BJ (cell line): ENCODE measurements at regions not wholly inside any gene's neighbourhood (a gene's known extent, or its start where the extent isn't known, plus 50 kb on each side); places are given as distances from the start of the nearest gene placed in this dataset.

Source experiments
- CTCF ChIA-PET: fragments of 350-600 bp; formaldehyde crosslinking; extraction: SDS; loops from one replicate; lab custom pipeline; 2021; ENCODE audit warnings: antibody characterized with exemption, inconsistent platforms; lab: Yijun Ruan, JAX
- POLR2A ChIA-PET: fragments of 300-600 bp; sonication (Branson Sonifier 250); formaldehyde crosslinking; extraction: SDS; loops from one replicate; lab custom pipeline; 2021; ENCODE audit warnings: antibody characterized with exemption; lab: Charles Lee
- DNase-seq: peaks from one replicate; pipeline ENCODE4 v3.0.0-alpha.2; 2011; ENCODE audit warnings: low read depth
- H3K27me3 ChIP-seq: 2 replicates; pipeline ENCODE4 v1.6.0; 2011; ENCODE audit warnings: low read length; ENCODE audit not compliant: control insufficient read depth, insufficient read depth
- H3K36me3 ChIP-seq: 2 replicates; pipeline ENCODE4 v1.5.1; 2011; ENCODE audit warnings: low read length; ENCODE audit not compliant: control insufficient read depth, insufficient read depth
- H3K4me3 ChIP-seq: 2 replicates; pipeline ENCODE4 v1.5.1; 2011; ENCODE audit warnings: low read depth, mild to moderate bottlenecking, control low read depth, low read length
- TF ChIP-seq, protein P1 (sequence below): IDR thresholded peaks from 2 replicates; pipeline ENCODE4 v1.5.1; 2011; ENCODE audit warnings: low read depth, mild to moderate bottlenecking, control low read depth, inconsistent platforms, low read length, moderate library complexity; ENCODE audit not compliant: insufficient read depth

DNA sequence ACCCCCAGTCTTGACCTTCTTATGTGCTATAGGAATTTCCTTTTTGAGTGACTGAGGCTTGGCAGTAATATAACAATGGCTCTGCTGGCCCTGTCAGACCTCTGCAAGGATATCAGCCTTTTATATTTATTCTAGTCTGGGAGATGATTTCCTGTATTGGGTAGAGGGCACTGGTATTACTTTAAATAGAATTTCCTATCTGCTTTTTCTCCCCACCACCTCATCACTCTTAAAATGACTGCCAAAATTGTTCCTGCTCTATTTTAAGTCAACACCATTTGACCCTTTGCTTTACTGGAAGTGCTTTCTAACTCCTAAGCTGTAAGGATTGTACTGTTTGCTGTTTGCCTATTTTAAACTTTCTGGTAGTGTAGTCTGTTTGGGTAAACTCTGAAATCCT lies 658.4 kb upstream of the FSHR start:
- CTCF ChIA-PET, result interaction anchor here (0.6 to 0.9 kb wide), 2 partner anchors 9 to 362 kb away, joined by 3 read pairs; no protein-coding TSS in a partner anchor
- Histone ChIP-seq H3K27me3 (no peaks in the 10 kb centered on the region), H3K4me3 (no peak overlapping the region), H3K36me3 (no peaks in the 10 kb centered on the region)
- TF ChIP-seq, protein P1, sequence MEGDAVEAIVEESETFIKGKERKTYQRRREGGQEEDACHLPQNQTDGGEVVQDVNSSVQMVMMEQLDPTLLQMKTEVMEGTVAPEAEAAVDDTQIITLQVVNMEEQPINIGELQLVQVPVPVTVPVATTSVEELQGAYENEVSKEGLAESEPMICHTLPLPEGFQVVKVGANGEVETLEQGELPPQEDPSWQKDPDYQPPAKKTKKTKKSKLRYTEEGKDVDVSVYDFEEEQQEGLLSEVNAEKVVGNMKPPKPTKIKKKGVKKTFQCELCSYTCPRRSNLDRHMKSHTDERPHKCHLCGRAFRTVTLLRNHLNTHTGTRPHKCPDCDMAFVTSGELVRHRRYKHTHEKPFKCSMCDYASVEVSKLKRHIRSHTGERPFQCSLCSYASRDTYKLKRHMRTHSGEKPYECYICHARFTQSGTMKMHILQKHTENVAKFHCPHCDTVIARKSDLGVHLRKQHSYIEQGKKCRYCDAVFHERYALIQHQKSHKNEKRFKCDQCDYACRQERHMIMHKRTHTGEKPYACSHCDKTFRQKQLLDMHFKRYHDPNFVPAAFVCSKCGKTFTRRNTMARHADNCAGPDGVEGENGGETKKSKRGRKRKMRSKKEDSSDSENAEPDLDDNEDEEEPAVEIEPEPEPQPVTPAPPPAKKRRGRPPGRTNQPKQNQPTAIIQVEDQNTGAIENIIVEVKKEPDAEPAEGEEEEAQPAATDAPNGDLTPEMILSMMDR, result no peak
- POLR2A ChIA-PET, result no interaction called here
- DNase-seq, result no peak

DNA sequence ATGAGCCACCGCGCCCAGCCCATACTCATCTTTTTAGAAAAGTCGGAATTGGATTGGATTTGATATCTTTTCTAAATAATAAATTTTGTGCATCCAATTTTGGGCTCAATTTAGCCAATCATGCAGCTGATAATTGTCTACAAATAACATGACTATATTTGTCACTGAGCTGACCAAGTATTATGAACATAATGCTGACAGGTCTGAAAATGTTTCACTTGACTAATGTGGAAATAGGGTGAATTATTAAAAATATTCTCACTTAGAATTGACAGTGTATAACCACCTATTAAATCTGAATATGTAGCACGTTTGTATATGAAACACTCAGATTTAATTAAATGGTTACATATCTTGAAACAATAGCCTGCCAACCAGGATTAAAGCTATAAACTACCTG lies 657.2 kb upstream of the FSHR start:
- Histone ChIP-seq H3K27me3 (no peaks in the 10 kb centered on the region), H3K4me3 (no peak overlapping the region), H3K36me3 (no peaks in the 10 kb centered on the region)
- POLR2A ChIA-PET, result no interaction called here
- no peak for DNase-seq
- CTCF ChIA-PET, result no interaction called here
- TF ChIP-seq, protein P1, result no peak

DNA sequence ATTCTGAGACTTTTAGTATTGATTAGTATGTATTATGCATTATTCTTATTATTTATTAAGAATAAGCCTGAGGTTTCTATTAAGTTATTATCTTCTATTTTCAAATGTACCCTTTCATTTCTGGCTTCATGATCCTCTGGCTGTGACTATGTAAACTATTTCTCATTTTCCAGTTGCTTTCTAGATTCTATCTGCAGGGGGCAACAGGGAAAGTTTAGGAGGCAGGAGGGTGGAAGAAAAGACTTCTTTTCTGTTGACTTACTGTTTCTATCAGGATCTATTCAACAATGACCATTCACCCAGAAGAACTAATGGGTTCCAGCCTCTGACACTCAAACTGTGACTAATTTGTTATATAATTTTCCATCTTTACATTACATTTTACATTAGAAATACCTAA lies 653.4 kb upstream of the FSHR start:
- no peak overlapping the region for H3K4me3 ChIP-seq
- no peak for DNase-seq
- no peaks in the 10 kb centered on the region for H3K27me3 ChIP-seq
- CTCF ChIA-PET, result no interaction called here
- POLR2A ChIA-PET, result no interaction called here
- no peaks in the 10 kb centered on the region for H3K36me3 ChIP-seq
- TF ChIP-seq, protein P1, result no peak

DNA sequence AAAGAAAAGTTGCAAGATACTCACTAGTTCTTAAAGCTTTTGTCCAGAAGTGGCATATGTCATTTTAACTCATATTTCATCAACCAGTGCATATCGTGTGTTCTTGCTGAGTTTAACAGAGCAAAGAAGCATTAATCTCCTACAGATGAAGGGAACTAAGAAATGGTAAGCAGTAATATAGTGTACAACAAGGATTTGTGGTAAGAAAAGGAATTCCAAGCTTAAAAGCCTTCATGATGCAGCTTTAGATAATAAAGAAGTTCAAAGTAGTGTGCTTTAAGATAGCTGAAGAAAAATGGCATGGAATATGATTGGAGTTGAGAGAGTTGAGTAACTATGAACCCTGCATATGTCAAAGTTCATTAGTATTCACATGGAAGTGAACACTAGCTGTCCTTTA lies 649.8 kb upstream of the FSHR start:
- TF ChIP-seq, protein P1, result no peak
- CTCF ChIA-PET, result no interaction called here
- POLR2A ChIA-PET, result no interaction called here
- H3K4me3 ChIP-seq, result no peak overlapping the region
- no peaks in the 10 kb centered on the region for H3K36me3 ChIP-seq
- DNase-seq, result no peak
- H3K27me3 ChIP-seq, result no peaks in the 10 kb centered on the region

DNA sequence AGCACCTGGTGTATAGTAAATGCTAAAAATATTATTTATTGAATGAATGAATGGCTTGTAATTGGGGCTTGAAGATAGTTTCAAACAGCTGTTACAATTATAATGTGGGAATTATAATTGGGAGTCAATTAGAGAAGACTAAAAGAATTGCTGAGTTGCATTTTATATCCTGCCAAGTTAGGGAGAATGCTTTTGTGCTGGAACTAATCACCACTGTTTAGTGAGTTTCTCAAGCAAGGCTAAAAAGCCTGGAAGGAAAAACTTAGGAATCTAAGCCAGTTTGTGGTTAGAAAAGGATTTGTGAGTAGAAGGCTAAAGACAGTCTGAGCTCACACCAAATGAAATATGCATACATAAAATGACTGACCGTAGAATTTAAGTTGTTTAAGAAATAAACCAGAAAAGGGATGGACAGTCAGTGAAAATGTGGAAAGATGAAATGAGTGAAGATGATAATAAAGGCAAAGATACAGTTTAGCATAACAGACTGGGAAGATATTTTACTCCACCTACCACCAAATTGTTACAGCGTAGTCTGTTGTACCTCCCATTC lies 647.7 kb upstream of the FSHR start:
- Histone ChIP-seq H3K36me3 (no peaks in the 10 kb centered on the region), H3K4me3 (no peak overlapping the region), H3K27me3 (no peaks in the 10 kb centered on the region)
- ChIA-PET CTCF (no interaction called here), POLR2A (no interaction called here)
- TF ChIP-seq, protein P1, result no peak
- DNase-seq, result no peak
